ENCODE measurements at regions not wholly inside any gene's neighbourhood (a gene's known extent, or its start where the extent isn't known, plus 50 kb on each side); places are given as distances from the start of the nearest gene placed in this dataset.

DNA sequence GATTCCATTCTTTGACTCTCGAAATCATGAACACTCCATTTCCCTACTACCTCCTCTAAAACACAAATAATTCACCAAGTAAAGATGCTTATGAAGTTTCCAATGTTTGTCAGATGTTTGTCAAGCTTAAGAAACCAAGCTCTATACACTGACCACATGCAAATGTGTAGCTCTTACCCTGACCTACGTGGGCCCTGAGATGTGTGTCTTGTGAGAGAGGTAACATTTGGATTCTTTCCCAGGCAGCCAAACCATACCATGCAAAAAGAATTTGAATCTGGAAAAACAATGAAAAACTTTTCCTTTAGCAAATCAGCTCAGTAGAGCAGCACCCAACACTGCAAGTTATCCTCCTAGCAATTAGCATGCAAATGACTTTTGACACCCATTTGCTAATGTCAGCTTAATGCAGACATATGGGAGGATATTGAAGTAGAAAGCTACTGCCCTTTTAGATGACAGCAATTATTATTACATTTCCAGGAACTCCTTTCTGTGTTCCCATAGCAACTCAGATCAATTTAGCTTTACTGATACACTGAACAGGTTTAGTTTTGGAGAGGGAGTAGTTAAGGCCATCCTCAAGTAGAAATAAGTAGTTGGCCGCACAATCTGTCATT, 83.2 kb upstream of the RGS4 start:
- TF ChIP-seq, protein P1, sequence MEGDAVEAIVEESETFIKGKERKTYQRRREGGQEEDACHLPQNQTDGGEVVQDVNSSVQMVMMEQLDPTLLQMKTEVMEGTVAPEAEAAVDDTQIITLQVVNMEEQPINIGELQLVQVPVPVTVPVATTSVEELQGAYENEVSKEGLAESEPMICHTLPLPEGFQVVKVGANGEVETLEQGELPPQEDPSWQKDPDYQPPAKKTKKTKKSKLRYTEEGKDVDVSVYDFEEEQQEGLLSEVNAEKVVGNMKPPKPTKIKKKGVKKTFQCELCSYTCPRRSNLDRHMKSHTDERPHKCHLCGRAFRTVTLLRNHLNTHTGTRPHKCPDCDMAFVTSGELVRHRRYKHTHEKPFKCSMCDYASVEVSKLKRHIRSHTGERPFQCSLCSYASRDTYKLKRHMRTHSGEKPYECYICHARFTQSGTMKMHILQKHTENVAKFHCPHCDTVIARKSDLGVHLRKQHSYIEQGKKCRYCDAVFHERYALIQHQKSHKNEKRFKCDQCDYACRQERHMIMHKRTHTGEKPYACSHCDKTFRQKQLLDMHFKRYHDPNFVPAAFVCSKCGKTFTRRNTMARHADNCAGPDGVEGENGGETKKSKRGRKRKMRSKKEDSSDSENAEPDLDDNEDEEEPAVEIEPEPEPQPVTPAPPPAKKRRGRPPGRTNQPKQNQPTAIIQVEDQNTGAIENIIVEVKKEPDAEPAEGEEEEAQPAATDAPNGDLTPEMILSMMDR (IDR thresholded peaks at IDR 0.05): no peak
- no peak for TF ChIP-seq POLR2A (IDR thresholded peaks at IDR 0.05)
